Loucy (cell line): ENCODE measurements at regions not wholly inside any gene's neighbourhood (a gene's known extent, or its start where the extent isn't known, plus 50 kb on each side); places are given as distances from the start of the nearest gene placed in this dataset.

Source experiments
- H2AFZ ChIP-seq: fragments of 200-600 bp; sonication (generic); 2 replicates; pipeline ENCODE4 v1.6.0; 2016; ENCODE audit warnings: antibody characterized with exemption, mild to moderate bottlenecking, low read length, moderate library complexity
- H3F3A ChIP-seq: fragments of 200-600 bp; 2 replicates; pipeline ENCODE4 v1.6.0; 2016; ENCODE audit warnings: antibody characterized with exemption, low read depth, mild to moderate bottlenecking
- H3K27me3 ChIP-seq: fragments of 200-600 bp; sonication (generic); 2 replicates; pipeline ENCODE4 v1.6.1; 2014; ENCODE audit warnings: low read length, mild to moderate bottlenecking; ENCODE audit not compliant: insufficient read depth, poor library complexity, severe bottlenecking
- H3K36me3 ChIP-seq: fragments of 200-600 bp; sonication (generic); 2 replicates; pipeline ENCODE4 v1.6.1; 2016; ENCODE audit warnings: low read length; ENCODE audit not compliant: insufficient read depth
- H3K4me1 ChIP-seq: fragments of 200-600 bp; sonication (generic); 2 replicates; pipeline ENCODE4 v1.5.1; 2014; ENCODE audit warnings: low read length, mild to moderate bottlenecking; ENCODE audit not compliant: insufficient read depth, poor library complexity, severe bottlenecking
- H3K4me2 ChIP-seq: fragments of 200-600 bp; sonication (generic); 2 replicates; pipeline ENCODE4 v1.6.0; 2014; ENCODE audit warnings: antibody characterized with exemption, low read length, low read depth, mild to moderate bottlenecking; ENCODE audit not compliant: poor library complexity, severe bottlenecking
- H3K4me3 ChIP-seq: fragments of 200-600 bp; sonication (generic); 2 replicates; pipeline ENCODE4 v1.5.1; 2014; ENCODE audit warnings: low read length, mild to moderate bottlenecking, mixed read lengths; ENCODE audit not compliant: poor library complexity, severe bottlenecking
- H3K79me2 ChIP-seq: fragments of 200-600 bp; sonication (generic); 2 replicates; pipeline ENCODE4 v1.6.1; 2014; ENCODE audit warnings: low read length; ENCODE audit not compliant: insufficient read depth
- H3K9ac ChIP-seq: fragments of 200-600 bp; sonication (generic); 2 replicates; pipeline ENCODE4 v1.6.0; 2014; ENCODE audit warnings: mild to moderate bottlenecking, low read depth, low read length, moderate library complexity; ENCODE audit not compliant: poor library complexity, severe bottlenecking
- H3K9me2 ChIP-seq: fragments of 200-600 bp; sonication (generic); replicated peaks from 2 replicates; pipeline ENCODE4 v1.6.1; 2016; ENCODE audit warnings: low read depth, low read length, mixed read lengths
- H3K9me3 ChIP-seq: fragments of 200-600 bp; sonication (generic); 2 replicates; pipeline ENCODE4 v1.6.1; 2014; ENCODE audit warnings: mild to moderate bottlenecking, antibody characterized with exemption, low read length, low read depth; ENCODE audit not compliant: insufficient read depth
- H4K20me1 ChIP-seq: fragments of 200-600 bp; sonication (generic); 2 replicates; pipeline ENCODE4 v1.6.0; 2014; ENCODE audit warnings: antibody characterized with exemption, low read length, mild to moderate bottlenecking; ENCODE audit not compliant: insufficient read depth, poor library complexity, severe bottlenecking
- CTCF ChIP-seq: fragments of 200-600 bp; sonication (generic); conservative IDR thresholded peaks from 2 replicates; pipeline ENCODE4 v1.5.1; 2014; ENCODE audit warnings: mild to moderate bottlenecking, antibody characterized with exemption, low read length
- EZH2phosphoT487 ChIP-seq: fragments of 200-600 bp; IDR thresholded peaks from 2 replicates; pipeline ENCODE4 v1.6.1; 2018; ENCODE audit warnings: antibody characterized with exemption, mild to moderate bottlenecking, moderate library complexity, borderline replicate concordance

- H3K9ac ChIP-seq = no peak overlapping the region
- H3K36me3 ChIP-seq = no peaks in the 10 kb centered on the region
- no peaks in the 10 kb centered on the region for H3K9me3 ChIP-seq
- no peaks in the 10 kb centered on the region for H3K9me2 ChIP-seq
- no peak overlapping the region for H3K4me2 ChIP-seq
- H3K4me1 ChIP-seq = peaks cover 12% of the 10 kb centered on the region
- no peaks in the 10 kb centered on the region for H4K20me1 ChIP-seq
- no peaks in the 10 kb centered on the region for H3K27me3 ChIP-seq
- no peak overlapping the region for H2AFZ ChIP-seq
- TF ChIP-seq EZH2phosphoT487 (no peak), CTCF (no peak)
- no peak overlapping the region for H3K4me3 ChIP-seq
- H3F3A ChIP-seq = no peaks in the 10 kb centered on the region
- H3K79me2 ChIP-seq = no peaks in the 10 kb centered on the region
Measured at GRCh38 chr1:232380131-232380530, 249.8 kb downstream of the SIPA1L2 start.

GRCh38 chr1:232379063-232379434, 250.9 kb downstream of the SIPA1L2 start:
- H4K20me1 ChIP-seq = no peaks in the 10 kb centered on the region
- H2AFZ ChIP-seq = no peak overlapping the region
- no peaks in the 10 kb centered on the region for H3K79me2 ChIP-seq
- H3K4me3 ChIP-seq = no peak overlapping the region
- peaks cover under 1% of the 10 kb centered on the region for H3K4me1 ChIP-seq
- H3K9me3 ChIP-seq = no peaks in the 10 kb centered on the region
- TF ChIP-seq EZH2phosphoT487 = no peak
- TF ChIP-seq CTCF = no peak
- no peak overlapping the region for H3K9ac ChIP-seq
- no peaks in the 10 kb centered on the region for H3K27me3 ChIP-seq
- no peak overlapping the region for H3K4me2 ChIP-seq
- H3K9me2 ChIP-seq = no peaks in the 10 kb centered on the region
- H3K36me3 ChIP-seq = no peaks in the 10 kb centered on the region
- no peaks in the 10 kb centered on the region for H3F3A ChIP-seq

GRCh38 chr1:232378266-232379062, 251.5 kb downstream of the SIPA1L2 start:
- Histone ChIP-seq H3K4me2 (no peak overlapping the region), H3F3A (no peaks in the 10 kb centered on the region), H3K27me3 (no peaks in the 10 kb centered on the region), H3K9me2 (no peaks in the 10 kb centered on the region), H3K4me1 (no peaks in the 10 kb centered on the region), H3K9ac (no peak overlapping the region), H4K20me1 (no peaks in the 10 kb centered on the region), H3K9me3 (no peaks in the 10 kb centered on the region), H3K79me2 (no peaks in the 10 kb centered on the region), H3K4me3 (no peak overlapping the region), H2AFZ (no peak overlapping the region), H3K36me3 (no peaks in the 10 kb centered on the region)
- TF ChIP-seq CTCF (no peak), EZH2phosphoT487 (no peak)
